ENCODE measurements at regions not wholly inside any gene's neighbourhood (a gene's known extent, or its start where the extent isn't known, plus 50 kb on each side); places are given as distances from the start of the nearest gene placed in this dataset.

GRCh38 chrX:120021927-120022326 is 55.6 kb downstream of the RHOXF2B start:
- DNase-seq (ENCODE audit: low read depth in 1 of 2, low spot score in 1 of 2): no peak

GRCh38 chrX:120020305-120020704 is 57.2 kb downstream of the RHOXF2B start:
- no peak for DNase-seq (ENCODE audit: low read depth in 1 of 2, low spot score in 1 of 2)

GRCh38 chrX:120016068-120016441 is 61.4 kb downstream of the RHOXF2B start:
- DNase-seq (ENCODE audit: low read depth in 1 of 2, low spot score in 1 of 2): no peak

GRCh38 chrX:120015145-120016067 is 62.1 kb downstream of the RHOXF2B start:
- DNase-seq (ENCODE audit: low read depth in 1 of 2, low spot score in 1 of 2): no peak

GRCh38 chrX:120014354-120015130 is 62.9 kb downstream of the RHOXF2B start:
- no peak for DNase-seq (ENCODE audit: low read depth in 1 of 2, low spot score in 1 of 2)

- DNase-seq (ENCODE audit: low read depth in 1 of 2, low spot score in 1 of 2): no peak
These were observed 58.2 kb upstream of the NKAP start for GRCh38 chrX:120001787-120002186.

- peak in 1 of 2 donors; percentile 2 for DNase-seq (ENCODE audit: low read depth in 1 of 2, low spot score in 1 of 2)
These were observed 57.1 kb upstream of the NKAP start for GRCh38 chrX:120000490-120001246.

- DNase-seq (ENCODE audit: low read depth in 1 of 2, low spot score in 1 of 2): no peak
These were observed 55.6 kb upstream of the NKAP start for GRCh38 chrX:119999087-119999634.

- DNase-seq (ENCODE audit: low read depth in 1 of 2, low spot score in 1 of 2): no peak
These were observed 54.0 kb upstream of the NKAP start for GRCh38 chrX:119997570-119997969.

- no peak for DNase-seq (ENCODE audit: low read depth in 1 of 2, low spot score in 1 of 2)
These were observed 53.3 kb upstream of the NKAP start for GRCh38 chrX:119996600-119997524.

- no peak for DNase-seq (ENCODE audit: low read depth in 1 of 2, low spot score in 1 of 2)
These were observed 52.5 kb upstream of the NKAP start for GRCh38 chrX:119996069-119996468.
